ENCODE measurements at regions not wholly inside any gene's neighbourhood (a gene's known extent, or its start where the extent isn't known, plus 50 kb on each side); places are given as distances from the start of the nearest gene placed in this dataset.

DNA sequence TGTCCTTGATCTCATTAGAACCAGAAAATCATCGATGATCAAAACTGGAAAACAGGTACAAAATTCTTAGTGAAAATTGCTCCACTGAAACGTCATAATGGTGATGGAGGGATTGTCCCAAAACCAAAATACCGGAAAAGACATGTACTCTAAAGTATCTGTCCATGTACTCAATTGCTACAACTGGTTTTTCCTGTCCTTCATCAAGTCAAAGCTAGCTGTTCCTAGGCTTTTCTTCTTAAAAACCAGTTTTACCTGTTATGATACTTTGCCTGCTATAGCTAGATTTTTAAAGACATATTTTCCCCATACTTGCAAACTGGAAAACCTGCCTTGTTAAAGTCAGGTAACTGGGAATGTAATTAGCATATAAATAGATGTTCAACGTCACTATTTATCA is 50.5 kb upstream of the LRRC1 start:
- TF ChIP-seq, protein P1, sequence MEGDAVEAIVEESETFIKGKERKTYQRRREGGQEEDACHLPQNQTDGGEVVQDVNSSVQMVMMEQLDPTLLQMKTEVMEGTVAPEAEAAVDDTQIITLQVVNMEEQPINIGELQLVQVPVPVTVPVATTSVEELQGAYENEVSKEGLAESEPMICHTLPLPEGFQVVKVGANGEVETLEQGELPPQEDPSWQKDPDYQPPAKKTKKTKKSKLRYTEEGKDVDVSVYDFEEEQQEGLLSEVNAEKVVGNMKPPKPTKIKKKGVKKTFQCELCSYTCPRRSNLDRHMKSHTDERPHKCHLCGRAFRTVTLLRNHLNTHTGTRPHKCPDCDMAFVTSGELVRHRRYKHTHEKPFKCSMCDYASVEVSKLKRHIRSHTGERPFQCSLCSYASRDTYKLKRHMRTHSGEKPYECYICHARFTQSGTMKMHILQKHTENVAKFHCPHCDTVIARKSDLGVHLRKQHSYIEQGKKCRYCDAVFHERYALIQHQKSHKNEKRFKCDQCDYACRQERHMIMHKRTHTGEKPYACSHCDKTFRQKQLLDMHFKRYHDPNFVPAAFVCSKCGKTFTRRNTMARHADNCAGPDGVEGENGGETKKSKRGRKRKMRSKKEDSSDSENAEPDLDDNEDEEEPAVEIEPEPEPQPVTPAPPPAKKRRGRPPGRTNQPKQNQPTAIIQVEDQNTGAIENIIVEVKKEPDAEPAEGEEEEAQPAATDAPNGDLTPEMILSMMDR (conservative IDR thresholded peaks at IDR 0.05) = no peak
- TF ChIP-seq EZH2 (IDR thresholded peaks at IDR 0.05; ENCODE audit: low read depth) = no peak
